Body of pancreas (tissue), 4 donors: ENCODE measurements at regions not wholly inside any gene's neighbourhood (a gene's known extent, or its start where the extent isn't known, plus 50 kb on each side); places are given as distances from the start of the nearest gene placed in this dataset.

ENCODE experiments used
- ATAC-seq: fragments of 150-250 bp; one replicate; pipeline ENCODE4 v1.9.1; 2016
- DNase-seq, 4 donors: peaks; one replicate each; pipeline ENCODE4 v3.0.0-alpha.2; 2019
- H3K27ac ChIP-seq, 4 donors: fragments of 200-600 bp; sonication (generic); 1 replicate in 3 of 4; 2 replicates in 1 of 4; pipeline versions ENCODE4 v1.5.1 to v1.6.1; 2016 to 2019; ENCODE audit warnings: mild to moderate bottlenecking in 1 of 4, mixed read lengths in 1 of 4, moderate library complexity in 1 of 4
- H3K27me3 ChIP-seq, 2 donors: fragments of 200-600 bp; sonication (generic); one replicate each; pipeline ENCODE4 v1.6.0; 2016; ENCODE audit warnings: mild to moderate bottlenecking in 1 of 2
- H3K36me3 ChIP-seq, 2 donors: fragments of 200-600 bp; sonication (generic); replicated peaks in 1 of 2; 2 replicates each; pipeline ENCODE4 v1.5.1; 2016; ENCODE audit warnings: low read depth in 2 of 2; ENCODE audit not compliant: insufficient read depth in 1 of 2
- H3K4me1 ChIP-seq: fragments of 200-600 bp; sonication (generic); one replicate; pipeline ENCODE4 v1.6.0; 2016
- H3K4me3 ChIP-seq, 2 donors: fragments of 200-600 bp; sonication (generic); 1 replicate in 1 of 2; 2 replicates in 1 of 2; pipeline ENCODE4 v1.5.1; 2016 to 2019
- H3K9me3 ChIP-seq, 3 donors: fragments of 200-600 bp; sonication (generic); 1 replicate in 2 of 3; 2 replicates in 1 of 3; pipeline ENCODE4 v1.5.1; 2016
- POLR2A ChIP-seq, 3 donors: fragments of 450-650 bp; IDR thresholded peaks; one replicate each; pipeline ENCODE4 v1.6.1; 2016; ENCODE audit warnings: antibody characterized with exemption in 3 of 3, mild to moderate bottlenecking in 2 of 3
- WGBS, 2 donors: methylation state at CpG; one replicate each; pipeline ENCODE4 v1.1.5; 2017; 5-methylcytosine and 5-hydroxymethylcytosine counted together
- intact Hi-C: fragments of 100-400 bp; cut with DNase I; formaldehyde crosslinking; loops from one replicate; pipeline ENCODE4 v1.15.1; 2023
- TF ChIP-seq, protein P1 (sequence below), 7 experiments: fragments of 450-650 bp in 4 of 7; fragments of 200-600 bp in 3 of 7; sonication (generic) in 3 of 7; IDR thresholded peaks; one replicate each; pipeline ENCODE4 v1.5.1; 2016 to 2019; ENCODE audit warnings: antibody characterized with exemption in 7 of 7

DNA sequence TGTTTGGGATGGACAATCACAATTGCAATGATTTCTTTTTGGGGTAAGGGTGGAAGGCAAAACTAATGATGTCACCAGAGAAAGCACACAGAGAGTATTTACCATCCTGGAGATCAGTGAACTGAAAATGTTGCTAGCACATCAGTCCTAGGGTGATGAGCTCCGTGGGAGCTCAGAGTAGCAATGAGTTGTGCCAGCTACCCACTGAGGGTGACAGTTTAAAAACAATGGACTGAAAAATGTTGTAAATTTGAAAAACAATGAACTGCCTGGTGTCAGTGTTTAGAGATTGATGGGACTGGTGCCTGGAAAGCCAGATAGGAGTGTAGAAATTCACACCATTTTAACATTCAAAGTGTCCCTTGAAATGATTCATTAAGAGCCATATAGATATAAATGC, 198.5 kb downstream of the ATP23 start:
- H3K4me1 ChIP-seq: no peaks in the 10 kb centered on the region
- no peak overlapping the region for H3K27ac ChIP-seq
- ATAC-seq (no peak), DNase-seq (no peak)
- TF ChIP-seq POLR2A (IDR thresholded peaks at IDR 0.05): no peak
- TF ChIP-seq, protein P1, sequence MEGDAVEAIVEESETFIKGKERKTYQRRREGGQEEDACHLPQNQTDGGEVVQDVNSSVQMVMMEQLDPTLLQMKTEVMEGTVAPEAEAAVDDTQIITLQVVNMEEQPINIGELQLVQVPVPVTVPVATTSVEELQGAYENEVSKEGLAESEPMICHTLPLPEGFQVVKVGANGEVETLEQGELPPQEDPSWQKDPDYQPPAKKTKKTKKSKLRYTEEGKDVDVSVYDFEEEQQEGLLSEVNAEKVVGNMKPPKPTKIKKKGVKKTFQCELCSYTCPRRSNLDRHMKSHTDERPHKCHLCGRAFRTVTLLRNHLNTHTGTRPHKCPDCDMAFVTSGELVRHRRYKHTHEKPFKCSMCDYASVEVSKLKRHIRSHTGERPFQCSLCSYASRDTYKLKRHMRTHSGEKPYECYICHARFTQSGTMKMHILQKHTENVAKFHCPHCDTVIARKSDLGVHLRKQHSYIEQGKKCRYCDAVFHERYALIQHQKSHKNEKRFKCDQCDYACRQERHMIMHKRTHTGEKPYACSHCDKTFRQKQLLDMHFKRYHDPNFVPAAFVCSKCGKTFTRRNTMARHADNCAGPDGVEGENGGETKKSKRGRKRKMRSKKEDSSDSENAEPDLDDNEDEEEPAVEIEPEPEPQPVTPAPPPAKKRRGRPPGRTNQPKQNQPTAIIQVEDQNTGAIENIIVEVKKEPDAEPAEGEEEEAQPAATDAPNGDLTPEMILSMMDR (IDR thresholded peaks at IDR 0.05): no peak
- 45 to 63% methylated on average over 1 of the region's 1 CpG for WGBS, 2 donors
- H3K36me3 ChIP-seq: no peaks in the 10 kb centered on the region
- H3K9me3 ChIP-seq: no peaks in the 10 kb centered on the region
- no peaks in the 10 kb centered on the region for H3K27me3 ChIP-seq
- intact Hi-C loops: no loop called here
- no peak overlapping the region for H3K4me3 ChIP-seq

GRCh38 chr12:58140395-58140794, 199.0 kb downstream of the ATP23 start:
- Histone ChIP-seq H3K4me3 (no peak overlapping the region), H3K4me1 (no peaks in the 10 kb centered on the region), H3K27ac (no peak overlapping the region), H3K36me3 (no peaks in the 10 kb centered on the region), H3K27me3 (no peaks in the 10 kb centered on the region), H3K9me3 (no peaks in the 10 kb centered on the region)
- 75 to 85% methylated on average over 1 of the region's 1 CpG for WGBS, 2 donors
- no peak for DNase-seq
- intact Hi-C loops: no loop called here
- no peak for ATAC-seq
- TF ChIP-seq, protein P1 (IDR thresholded peaks at IDR 0.05): no peak
- TF ChIP-seq POLR2A (IDR thresholded peaks at IDR 0.05): no peak

- intact Hi-C loops: no loop called here
- whole genome bisulfite sequencing, 2 donors: 85 to 87% methylated on average over 2 of the region's 2 CpGs
- no peaks in the 10 kb centered on the region for H3K9me3 ChIP-seq
- ATAC-seq: no peak
- no peaks in the 10 kb centered on the region for H3K27me3 ChIP-seq
- no peak overlapping the region for H3K27ac ChIP-seq
- no peak overlapping the region for H3K4me3 ChIP-seq
- no peaks in the 10 kb centered on the region for H3K36me3 ChIP-seq
- DNase-seq: no peak
- TF ChIP-seq, protein P1 (IDR thresholded peaks at IDR 0.05): no peak
- no peak for TF ChIP-seq POLR2A (IDR thresholded peaks at IDR 0.05)
- H3K4me1 ChIP-seq: no peaks in the 10 kb centered on the region
These were observed 201.6 kb downstream of the ATP23 start for GRCh38 chr12:58142991-58143390.

- H3K27me3 ChIP-seq: no peaks in the 10 kb centered on the region
- H3K36me3 ChIP-seq: no peaks in the 10 kb centered on the region
- DNase-seq (no peak), ATAC-seq (no peak)
- H3K4me1 ChIP-seq: no peaks in the 10 kb centered on the region
- 85 to 88% methylated on average over 6 of the region's 6 CpGs for WGBS, 2 donors
- H3K4me3 ChIP-seq: no peak overlapping the region
- TF ChIP-seq, protein P1 (IDR thresholded peaks at IDR 0.05): no peak
- TF ChIP-seq POLR2A (IDR thresholded peaks at IDR 0.05): no peak
- intact Hi-C loops: no loop called here
- no peak overlapping the region for H3K27ac ChIP-seq
- H3K9me3 ChIP-seq: no peaks in the 10 kb centered on the region
These were observed 202.2 kb downstream of the ATP23 start for GRCh38 chr12:58143498-58143995.

DNA sequence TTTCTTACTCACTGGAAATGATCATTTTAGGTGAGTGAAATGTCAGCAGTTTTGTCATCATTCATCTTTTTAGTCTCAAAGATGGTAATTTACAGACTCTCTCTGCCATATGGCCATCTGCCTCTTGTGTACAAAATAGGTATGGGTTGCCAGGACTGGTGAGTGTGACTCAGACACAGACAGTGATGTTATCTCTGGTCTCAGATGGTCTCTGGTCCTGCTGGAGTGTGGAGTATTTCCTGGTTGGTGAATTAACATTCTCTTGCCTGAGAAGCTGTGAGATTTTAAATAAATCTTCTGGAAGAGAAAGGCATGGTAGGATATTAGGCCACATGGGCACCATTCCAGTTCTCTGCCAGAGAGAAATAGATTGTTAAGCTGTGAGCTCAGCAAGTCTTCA, 207.0 kb downstream of the ATP23 start:
- H3K27ac ChIP-seq: no peak overlapping the region
- DNase-seq: peak in 1 of 4 donors; percentile 5
- TF ChIP-seq, protein P1 (IDR thresholded peaks at IDR 0.05): no peak
- no peak for TF ChIP-seq POLR2A (IDR thresholded peaks at IDR 0.05)

More for the DNA sequence above, 207.0 kb downstream of the ATP23 start:
- Histone ChIP-seq H3K9me3 (no peaks in the 10 kb centered on the region), H3K27me3 (no peaks in the 10 kb centered on the region), H3K36me3 (no peaks in the 10 kb centered on the region), H3K4me1 (no peaks in the 10 kb centered on the region), H3K4me3 (no peak overlapping the region)
- intact Hi-C loops: no loop called here
- ATAC-seq: no peak
